ENCODE measurements at regions not wholly inside any gene's neighbourhood (a gene's known extent, or its start where the extent isn't known, plus 50 kb on each side); places are given as distances from the start of the nearest gene placed in this dataset.

GRCh38 chr17:77892469-77893143, 65.9 kb upstream of the TNRC6C start:
- no peaks in the 10 kb centered on the region for H3K4me1 ChIP-seq (ENCODE audit: control insufficient read depth in 1 of 2, insufficient read depth in 2 of 2, low read length in 2 of 2)
- DNase-seq (peak; percentile 42 to 64), ATAC-seq (ENCODE audit: low FRiP score) (no peak)
- H3K9me3 ChIP-seq (ENCODE audit: control insufficient read depth, low read length) = no peaks in the 10 kb centered on the region
- WGBS, 2 donors = 90 to 93% methylated on average over 22 of the region's 22 CpGs
- no peak overlapping the region for H3K27ac ChIP-seq (ENCODE audit: low read depth in 1 of 2, low read length in 2 of 2)
- intact Hi-C loops (cut with DNase I) = loop anchor here in 1 of 2 donors (10.0 kb wide), 1 partner anchor 118 kb away; no protein-coding TSS in a partner anchor
- no peaks in the 10 kb centered on the region for H3K36me3 ChIP-seq (ENCODE audit: control insufficient read depth in 1 of 2, insufficient read depth in 2 of 2, low read length in 1 of 2)
- H3K27me3 ChIP-seq (ENCODE audit: control insufficient read depth in 1 of 2, insufficient read depth in 2 of 2, low read length in 1 of 2) = no peaks in the 10 kb centered on the region
- H3K4me3 ChIP-seq (ENCODE audit: low read length in 2 of 2) = no peak overlapping the region

- Histone ChIP-seq H3K36me3 (ENCODE audit: control insufficient read depth in 1 of 2, insufficient read depth in 2 of 2, low read length in 1 of 2) (no peaks in the 10 kb centered on the region), H3K4me3 (ENCODE audit: low read length in 2 of 2) (no peak overlapping the region), H3K4me1 (ENCODE audit: control insufficient read depth in 1 of 2, insufficient read depth in 2 of 2, low read length in 2 of 2) (no peaks in the 10 kb centered on the region), H3K9me3 (ENCODE audit: control insufficient read depth, low read length) (no peaks in the 10 kb centered on the region), H3K27me3 (ENCODE audit: control insufficient read depth in 1 of 2, insufficient read depth in 2 of 2, low read length in 1 of 2) (no peaks in the 10 kb centered on the region), H3K27ac (ENCODE audit: low read depth in 1 of 2, low read length in 2 of 2) (no peak overlapping the region)
- intact Hi-C loops (cut with DNase I) = loop anchor here in 1 of 2 donors (10.0 kb wide), 1 partner anchor 119 kb away; no protein-coding TSS in a partner anchor
- 95 to 96% methylated on average over 23 of the region's 23 CpGs for WGBS, 2 donors
- ATAC-seq (ENCODE audit: low FRiP score) (no peak), DNase-seq (peak; percentile 29 to 64)
These were observed 65.1 kb upstream of the TNRC6C start for GRCh38 chr17:77893144-77894044.

- Histone ChIP-seq H3K4me1 (ENCODE audit: control insufficient read depth in 1 of 2, insufficient read depth in 2 of 2, low read length in 2 of 2) (no peaks in the 10 kb centered on the region), H3K9me3 (ENCODE audit: control insufficient read depth, low read length) (no peaks in the 10 kb centered on the region), H3K36me3 (ENCODE audit: control insufficient read depth in 1 of 2, insufficient read depth in 2 of 2, low read length in 1 of 2) (no peaks in the 10 kb centered on the region), H3K27me3 (ENCODE audit: control insufficient read depth in 1 of 2, insufficient read depth in 2 of 2, low read length in 1 of 2) (no peaks in the 10 kb centered on the region), H3K27ac (ENCODE audit: low read depth in 1 of 2, low read length in 2 of 2) (no peak overlapping the region), H3K4me3 (ENCODE audit: low read length in 2 of 2) (no peak overlapping the region)
- WGBS, 2 donors = 88% methylated on average over 14 of the region's 14 CpGs
- DNase-seq (peak; percentile 30 to 61), ATAC-seq (ENCODE audit: low FRiP score) (peak; percentile 40)
- intact Hi-C loops (cut with DNase I) = loop anchor here in 1 of 2 donors (10.0 kb wide), 1 partner anchor 120 kb away; no protein-coding TSS in a partner anchor
These were observed 64.2 kb upstream of the TNRC6C start for GRCh38 chr17:77894126-77894956.

DNA sequence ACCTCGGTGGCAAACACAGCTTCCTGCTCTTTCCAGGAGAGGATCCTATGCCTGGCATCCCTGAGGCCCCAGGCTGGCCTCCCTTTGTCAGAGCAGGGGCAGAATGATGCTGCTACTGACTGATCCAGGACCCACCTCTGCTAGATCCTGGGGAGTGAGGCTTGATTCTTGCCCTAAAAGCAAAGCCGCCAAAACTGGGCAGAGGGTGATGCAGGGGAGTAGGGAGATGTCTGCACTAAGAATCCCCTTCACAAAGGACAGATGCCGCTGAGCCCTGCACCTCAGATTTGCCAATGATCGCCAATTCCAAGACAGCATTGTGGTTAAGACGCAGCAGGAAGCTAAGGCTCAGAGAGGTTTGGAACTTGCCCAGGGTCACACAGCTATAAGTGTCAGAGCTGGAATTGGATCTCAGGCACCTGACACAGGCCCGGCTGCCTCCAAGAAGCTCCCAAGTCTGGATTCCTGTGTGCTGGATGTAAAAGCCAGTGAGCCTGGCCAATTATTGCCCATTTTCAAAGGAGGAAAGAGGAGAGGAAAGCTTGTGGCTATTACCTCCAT, 60.7 kb upstream of the TNRC6C start:
- Histone ChIP-seq H3K4me1 (ENCODE audit: control insufficient read depth in 1 of 2, insufficient read depth in 2 of 2, low read length in 2 of 2) (no peaks in the 10 kb centered on the region), H3K27ac (ENCODE audit: low read depth in 1 of 2, low read length in 2 of 2) (no peak overlapping the region), H3K36me3 (ENCODE audit: control insufficient read depth in 1 of 2, insufficient read depth in 2 of 2, low read length in 1 of 2) (no peaks in the 10 kb centered on the region), H3K4me3 (ENCODE audit: low read length in 2 of 2) (no peak overlapping the region), H3K9me3 (ENCODE audit: control insufficient read depth, low read length) (no peaks in the 10 kb centered on the region), H3K27me3 (ENCODE audit: control insufficient read depth in 1 of 2, insufficient read depth in 2 of 2, low read length in 1 of 2) (no peaks in the 10 kb centered on the region)
- DNase-seq (peak; percentile 6 to 14), ATAC-seq (ENCODE audit: low FRiP score) (no peak)
- intact Hi-C loops (cut with DNase I) = loop anchor here in 1 of 2 donors (10.0 kb wide), 1 partner anchor 123 kb away; no protein-coding TSS in a partner anchor
- WGBS, 2 donors = 95 to 96% methylated on average over 6 of the region's 6 CpGs

- H3K36me3 ChIP-seq (ENCODE audit: control insufficient read depth in 1 of 2, insufficient read depth in 2 of 2, low read length in 1 of 2) = no peaks in the 10 kb centered on the region
- no peak overlapping the region for H3K4me3 ChIP-seq (ENCODE audit: low read length in 2 of 2)
- WGBS, 2 donors = 78 to 80% methylated on average over 18 of the region's 18 CpGs
- no peaks in the 10 kb centered on the region for H3K9me3 ChIP-seq (ENCODE audit: control insufficient read depth, low read length)
- H3K27me3 ChIP-seq (ENCODE audit: control insufficient read depth in 1 of 2, insufficient read depth in 2 of 2, low read length in 1 of 2) = no peaks in the 10 kb centered on the region
- no peak for ATAC-seq (ENCODE audit: low FRiP score)
- peak; percentile 24 to 54 for DNase-seq
- H3K27ac ChIP-seq (ENCODE audit: low read depth in 1 of 2, low read length in 2 of 2) = no peak overlapping the region
- intact Hi-C loops (cut with DNase I) = loop anchor here in 1 of 2 donors (10.0 kb wide), 1 partner anchor 124 kb away; no protein-coding TSS in a partner anchor
- no peaks in the 10 kb centered on the region for H3K4me1 ChIP-seq (ENCODE audit: control insufficient read depth in 1 of 2, insufficient read depth in 2 of 2, low read length in 2 of 2)
These were observed 59.7 kb upstream of the TNRC6C start for GRCh38 chr17:77898521-77899434.

DNA sequence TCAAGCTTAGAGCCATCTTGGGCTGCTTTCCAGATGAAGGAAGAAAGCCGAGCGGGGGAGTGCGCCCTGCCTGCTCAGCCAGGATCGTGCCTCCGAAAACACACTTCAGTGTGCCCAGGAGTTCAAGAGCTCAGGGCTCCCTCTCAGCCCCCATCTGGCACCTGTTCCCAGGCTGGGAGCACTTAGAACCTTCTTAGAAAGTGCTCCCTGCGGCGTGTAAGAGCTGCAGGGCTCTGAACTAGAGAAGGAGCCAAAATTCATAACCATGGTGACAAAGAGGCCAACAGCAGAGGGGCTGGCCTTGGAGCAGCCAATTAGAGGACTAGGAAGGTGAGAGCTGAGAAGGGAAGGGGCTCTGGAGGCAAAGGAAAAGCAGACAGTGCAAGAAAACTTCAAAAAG, 59.0 kb upstream of the TNRC6C start:
- WGBS, 2 donors = 12 to 13% methylated on average over 7 of the region's 7 CpGs
- ATAC-seq (ENCODE audit: low FRiP score) (no peak), DNase-seq (peak; percentile 8 to 31)
- Histone ChIP-seq H3K9me3 (ENCODE audit: control insufficient read depth, low read length) (no peaks in the 10 kb centered on the region), H3K27ac (ENCODE audit: low read depth in 1 of 2, low read length in 2 of 2) (no peak overlapping the region), H3K27me3 (ENCODE audit: control insufficient read depth in 1 of 2, insufficient read depth in 2 of 2, low read length in 1 of 2) (no peaks in the 10 kb centered on the region), H3K36me3 (ENCODE audit: control insufficient read depth in 1 of 2, insufficient read depth in 2 of 2, low read length in 1 of 2) (no peaks in the 10 kb centered on the region), H3K4me1 (ENCODE audit: control insufficient read depth in 1 of 2, insufficient read depth in 2 of 2, low read length in 2 of 2) (no peaks in the 10 kb centered on the region), H3K4me3 (ENCODE audit: low read length in 2 of 2) (no peak overlapping the region)
- intact Hi-C loops (cut with DNase I) = loop anchor here in 1 of 2 donors (10.0 kb wide), 1 partner anchor 125 kb away; no protein-coding TSS in a partner anchor

- Histone ChIP-seq H3K9me3 (ENCODE audit: control insufficient read depth, low read length) (no peaks in the 10 kb centered on the region), H3K36me3 (ENCODE audit: control insufficient read depth in 1 of 2, insufficient read depth in 2 of 2, low read length in 1 of 2) (no peaks in the 10 kb centered on the region), H3K4me1 (ENCODE audit: control insufficient read depth in 1 of 2, insufficient read depth in 2 of 2, low read length in 2 of 2) (no peaks in the 10 kb centered on the region), H3K27ac (ENCODE audit: low read depth in 1 of 2, low read length in 2 of 2) (no peak overlapping the region), H3K27me3 (ENCODE audit: control insufficient read depth in 1 of 2, insufficient read depth in 2 of 2, low read length in 1 of 2) (no peaks in the 10 kb centered on the region), H3K4me3 (ENCODE audit: low read length in 2 of 2) (no peak overlapping the region)
- intact Hi-C loops (cut with DNase I) = no loop called here
- ATAC-seq (ENCODE audit: low FRiP score) (no peak), DNase-seq (peak; percentile 39 to 51)
- WGBS, 2 donors = 72 to 79% methylated on average over 2 of the region's 2 CpGs
These were observed 57.0 kb upstream of the TNRC6C start for GRCh38 chr17:77901481-77901880.
